GM18873 (cell line): ENCODE measurements at regions not wholly inside any gene's neighbourhood (a gene's known extent, or its start where the extent isn't known, plus 50 kb on each side); places are given as distances from the start of the nearest gene placed in this dataset.

Experiments
- ATAC-seq: cut with Tn5 transposase; IDR thresholded peaks from one replicate; pipeline ENCODE4 v1.9.1; 2021; ENCODE audit warnings: mild to moderate bottlenecking, moderate library complexity, moderate number of reproducible peaks; ENCODE audit not compliant: unreplicated experiment, low FRiP score

DNA sequence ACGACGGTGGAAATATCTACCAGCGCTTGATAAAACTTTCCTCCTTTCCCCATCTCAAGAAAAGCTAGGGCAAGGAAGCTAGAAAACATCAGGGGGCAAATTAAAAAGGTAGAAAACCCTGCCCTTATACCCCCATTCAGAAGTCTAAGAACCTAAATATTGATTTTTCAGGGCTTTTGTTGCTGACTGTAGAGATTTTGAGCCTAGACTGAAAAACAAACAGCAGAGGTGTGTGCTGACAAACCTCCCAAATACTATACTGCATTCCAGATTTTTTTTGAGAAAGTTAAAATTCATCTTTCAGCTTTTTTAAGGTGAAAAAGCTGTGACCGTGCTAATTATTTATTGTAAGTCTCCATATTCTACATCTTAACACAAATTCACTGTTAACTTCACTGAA, 478.3 kb upstream of the SOX5 start:
- no peak for ATAC-seq

DNA sequence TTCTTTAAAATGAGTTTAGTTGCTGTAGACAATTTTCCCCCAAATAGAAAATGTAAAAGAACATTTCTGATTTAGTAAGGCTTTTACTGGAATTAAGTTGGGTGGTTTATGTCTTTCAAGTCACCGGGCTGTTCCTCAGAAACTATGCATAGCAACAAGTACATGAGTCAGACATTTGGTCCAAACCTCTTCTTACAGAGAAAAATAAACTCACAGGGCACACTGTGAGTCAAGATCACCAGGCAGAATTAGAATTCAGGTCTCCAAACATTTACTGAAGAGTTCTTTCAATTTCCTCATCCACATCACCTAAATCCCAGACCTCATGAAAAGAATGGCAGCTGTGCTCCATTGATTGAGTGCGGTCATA, 476.1 kb upstream of the SOX5 start:
- no peak for ATAC-seq

DNA sequence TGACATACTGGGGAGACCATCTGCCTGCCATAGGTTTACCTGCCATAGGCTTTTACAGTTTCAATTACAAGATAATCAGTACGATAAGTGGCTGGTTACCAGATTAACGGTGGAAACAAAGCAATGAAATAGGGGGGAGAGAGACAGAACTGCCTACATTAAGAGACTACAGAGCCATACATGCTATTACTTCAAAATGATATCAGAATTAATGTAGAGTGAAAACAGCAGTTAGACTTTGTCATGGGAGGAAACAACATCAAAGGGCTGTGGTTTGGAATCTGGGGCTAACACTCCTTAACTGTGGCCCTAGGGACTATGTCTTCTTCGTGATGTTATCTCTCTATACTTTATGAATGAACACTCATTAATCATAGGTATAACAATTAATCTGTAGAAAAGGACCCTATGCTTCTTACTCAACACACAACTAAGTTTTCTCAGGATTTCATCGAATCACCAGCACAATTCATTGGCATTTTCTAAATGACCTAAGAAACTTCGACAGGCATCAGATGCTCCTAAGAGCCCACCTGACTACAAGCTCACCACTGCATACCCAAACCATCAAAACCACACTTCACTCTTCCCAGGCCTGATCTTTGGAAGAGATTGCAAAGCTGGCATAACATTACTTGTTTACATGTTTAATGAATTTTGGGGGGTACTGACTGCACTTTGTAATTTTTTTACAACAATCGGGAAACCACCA, 475.6 kb upstream of the SOX5 start:
- ATAC-seq = no peak

DNA sequence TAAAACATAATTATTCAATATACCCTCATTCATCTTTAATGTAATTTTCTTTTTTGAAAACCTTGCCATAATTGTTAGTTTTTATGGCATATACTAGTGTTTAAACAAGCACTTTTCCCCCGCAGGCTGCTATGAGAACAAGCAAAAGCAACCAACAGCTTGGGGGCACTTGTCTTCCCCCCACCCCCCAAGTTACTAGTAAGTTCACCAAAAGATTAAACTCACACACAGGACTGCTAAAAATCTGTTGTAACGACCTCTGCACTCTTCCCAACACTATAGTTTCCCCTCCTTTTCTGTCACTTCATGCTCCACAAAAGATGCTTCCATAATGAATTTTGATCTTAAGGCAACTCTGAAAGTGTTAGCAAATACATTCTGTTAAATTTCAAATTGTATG, 474.9 kb upstream of the SOX5 start:
- no peak for ATAC-seq

DNA sequence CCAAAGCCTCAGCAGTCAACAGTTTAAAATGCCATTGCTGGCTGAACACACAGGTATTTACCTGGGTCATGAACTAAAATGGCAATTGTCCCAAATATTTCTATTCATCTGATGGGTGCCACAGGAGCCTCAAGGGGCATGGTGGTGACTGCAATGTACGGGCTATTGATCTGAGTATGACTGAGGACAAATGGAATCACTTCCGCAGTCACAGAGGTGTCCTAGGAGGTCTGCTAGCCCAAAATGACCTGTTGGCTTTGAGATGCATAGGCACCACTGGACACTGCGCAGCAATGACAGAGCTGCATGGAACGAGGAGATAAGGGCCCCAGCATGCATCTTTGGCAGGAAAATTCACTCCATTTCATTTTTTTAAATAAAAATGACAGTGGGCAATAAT, 474.1 kb upstream of the SOX5 start:
- ATAC-seq = no peak

DNA sequence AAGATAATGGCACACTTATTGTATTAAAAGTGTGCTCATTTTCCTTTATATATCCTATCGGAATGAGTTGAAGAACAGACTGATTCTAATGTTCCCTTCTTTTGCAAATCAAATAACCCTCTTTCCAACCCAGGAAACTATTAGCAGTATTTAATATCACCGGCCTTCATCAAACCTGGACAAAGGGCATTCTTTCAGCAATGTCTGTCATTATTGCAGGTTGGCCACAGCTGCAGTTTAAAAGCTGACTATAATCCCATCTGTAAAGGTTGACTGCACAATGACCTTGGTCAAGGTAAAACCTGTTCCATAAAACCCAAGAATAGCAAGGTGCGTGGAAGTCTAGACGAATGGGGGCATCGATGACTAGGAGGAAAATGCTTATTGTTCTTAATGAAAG, 472.3 kb upstream of the SOX5 start:
- ATAC-seq = no peak

DNA sequence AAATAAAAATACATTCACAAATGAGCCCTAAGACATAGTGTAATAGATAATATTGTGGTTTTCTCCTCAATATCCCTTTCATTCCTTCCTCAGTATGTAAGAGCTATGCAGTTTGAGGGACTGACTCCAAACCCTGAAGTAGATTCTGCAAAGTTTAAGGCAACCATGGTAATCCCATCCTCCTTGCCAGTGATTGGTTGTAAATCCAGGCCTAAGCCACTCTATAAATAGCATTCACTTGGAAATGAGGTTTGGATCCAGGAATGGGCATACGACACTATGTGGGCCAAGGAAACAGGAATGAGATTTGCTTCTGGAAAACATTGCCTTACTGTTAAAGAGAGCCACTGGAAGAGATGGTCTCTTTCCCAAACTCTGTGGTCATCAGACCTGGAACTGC, 468.7 kb upstream of the SOX5 start:
- ATAC-seq = no peak

DNA sequence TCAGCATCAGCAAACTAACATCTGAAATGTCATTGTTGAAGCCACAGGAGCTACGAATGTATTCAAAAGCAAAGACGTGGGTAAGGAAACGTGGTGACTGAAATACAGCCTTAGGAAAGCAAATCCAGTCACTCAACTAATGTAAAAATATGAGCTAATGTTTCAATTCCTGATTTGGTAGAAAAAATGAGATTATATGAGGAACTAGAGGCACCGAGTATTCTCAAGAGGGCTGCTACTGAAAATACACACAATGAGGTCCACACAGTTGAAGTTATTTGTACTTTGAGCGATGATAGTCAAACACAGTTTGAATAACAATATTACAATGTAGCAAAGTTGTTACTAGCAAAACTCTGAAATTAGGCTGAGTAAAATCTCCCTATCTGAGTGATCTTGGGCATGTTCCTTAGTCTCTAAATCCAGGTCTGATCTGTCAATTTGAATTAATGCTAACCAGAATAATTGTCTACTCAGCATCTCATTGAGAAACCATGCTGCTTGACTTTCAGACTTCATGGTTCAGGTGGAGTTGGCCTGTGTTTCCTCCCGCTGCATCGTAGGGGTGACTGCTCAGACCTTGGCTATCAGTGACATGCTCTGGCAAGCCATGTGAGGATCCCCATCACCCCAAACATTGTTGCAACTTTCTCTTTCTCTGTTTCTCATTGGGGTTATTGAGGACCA, 467.1 kb upstream of the SOX5 start:
- ATAC-seq = no peak

DNA sequence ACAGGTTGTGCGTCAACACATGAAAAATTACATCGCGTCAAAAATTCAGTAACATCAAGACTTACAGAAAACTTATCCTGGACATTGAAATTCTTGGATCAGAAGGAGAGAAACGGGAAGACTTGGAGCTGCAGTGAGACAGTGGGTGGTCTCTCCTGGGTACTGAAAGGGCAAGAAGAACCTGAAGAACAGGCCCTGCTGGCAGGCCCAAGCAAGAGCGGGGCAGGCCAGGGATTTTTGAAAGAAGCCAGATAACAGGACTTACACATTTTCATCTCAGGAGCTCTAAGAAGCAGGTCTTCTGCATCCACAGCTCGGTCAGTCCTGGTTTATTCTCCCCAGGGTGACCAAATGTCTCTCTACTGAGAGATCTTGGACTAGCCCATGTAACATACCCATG, 466.5 kb upstream of the SOX5 start:
- no peak for ATAC-seq

DNA sequence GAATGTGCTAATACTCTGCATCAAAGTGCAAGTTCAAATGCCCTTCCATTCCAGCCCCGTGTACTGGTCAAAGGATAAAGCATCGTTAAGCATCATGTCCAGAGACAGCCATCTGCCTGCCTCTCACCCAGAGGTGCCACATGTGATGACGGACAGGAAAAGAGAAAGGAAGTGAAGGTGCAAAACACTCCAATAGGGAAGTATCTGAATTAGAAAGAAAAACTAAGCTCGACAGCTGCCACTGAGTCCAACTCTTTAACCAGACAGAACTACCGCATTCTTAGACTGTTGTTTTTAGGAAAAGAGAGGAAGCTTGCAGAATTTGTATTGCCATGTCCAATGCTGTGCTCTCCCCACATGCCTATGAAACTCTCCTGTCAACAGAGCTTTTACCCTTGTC, 465.0 kb upstream of the SOX5 start:
- no peak for ATAC-seq

DNA sequence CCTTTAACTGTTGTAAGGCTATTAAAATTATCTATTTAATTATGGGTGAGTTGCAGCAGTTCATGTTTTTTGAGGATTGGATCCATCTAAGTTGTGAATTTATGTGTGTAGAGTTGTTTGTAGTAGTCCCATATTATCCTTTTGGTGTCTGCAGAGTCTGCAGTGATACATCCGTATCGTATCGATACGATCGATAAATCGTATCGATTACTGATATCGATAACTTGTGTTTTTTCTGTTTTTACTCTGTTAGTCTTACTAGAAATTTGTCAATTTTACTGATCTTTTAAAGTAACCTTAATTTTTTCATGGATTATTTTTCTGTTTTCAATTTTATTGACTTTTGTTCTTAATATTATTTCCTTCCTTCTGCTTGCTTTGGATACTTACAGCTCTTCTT, 462.5 kb upstream of the SOX5 start:
- ATAC-seq = no peak

DNA sequence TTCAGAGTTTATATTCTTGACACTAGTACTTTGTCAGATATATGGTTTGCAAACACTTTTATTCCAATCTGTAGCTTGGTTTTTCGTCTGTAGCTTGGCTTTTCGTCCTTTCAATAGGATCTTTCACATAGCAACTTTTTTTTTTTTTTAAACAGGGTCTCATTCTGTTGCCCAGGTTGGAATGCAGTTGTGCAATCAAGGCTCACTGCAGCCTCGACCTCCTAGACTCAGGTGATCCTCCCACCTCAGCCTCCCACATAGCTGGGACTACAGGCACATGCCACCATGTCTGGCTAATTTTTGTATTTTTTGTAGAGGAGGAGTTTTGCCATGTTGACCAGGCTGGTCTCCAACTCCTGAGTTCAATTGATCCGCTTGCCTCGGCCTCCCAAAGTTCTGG, 460.4 kb upstream of the SOX5 start:
- no peak for ATAC-seq

DNA sequence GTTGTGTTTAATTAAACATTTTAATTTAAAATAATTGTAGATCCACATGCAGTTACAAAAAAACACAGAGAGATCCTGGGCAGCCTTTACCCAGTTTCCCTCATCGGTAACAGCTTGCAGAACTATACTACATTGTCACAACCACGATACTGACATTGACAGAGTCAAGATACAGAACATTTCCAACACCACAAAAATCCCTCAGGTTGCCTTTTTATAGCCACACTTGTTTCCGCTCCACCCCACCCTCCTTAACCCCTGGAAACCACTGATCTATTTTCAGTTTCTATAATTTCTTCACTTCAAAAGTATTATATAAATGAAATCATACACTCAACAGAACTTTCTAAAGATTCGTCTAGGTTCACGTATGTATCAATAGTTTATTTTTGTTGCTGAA, 458.8 kb upstream of the SOX5 start:
- ATAC-seq = no peak

DNA sequence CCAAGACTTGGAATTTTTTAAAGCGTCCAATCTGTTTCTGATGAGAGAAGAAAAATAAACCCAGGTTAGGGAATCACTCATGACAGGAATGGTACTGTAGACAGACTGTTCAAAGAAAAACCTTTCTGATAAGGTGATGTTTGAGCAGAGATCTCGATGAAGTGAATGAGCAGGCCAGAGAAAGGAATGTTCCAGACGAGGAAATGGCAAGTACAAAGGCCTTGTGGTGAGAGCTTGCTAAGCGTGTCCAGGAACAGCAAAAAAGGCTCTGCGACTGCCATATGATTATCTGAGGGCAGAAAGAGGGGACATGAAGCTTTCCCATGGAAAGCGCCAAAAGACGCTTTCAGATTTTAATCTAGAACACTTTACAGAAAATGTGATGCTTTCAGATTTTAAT, 458.4 kb upstream of the SOX5 start:
- no peak for ATAC-seq

DNA sequence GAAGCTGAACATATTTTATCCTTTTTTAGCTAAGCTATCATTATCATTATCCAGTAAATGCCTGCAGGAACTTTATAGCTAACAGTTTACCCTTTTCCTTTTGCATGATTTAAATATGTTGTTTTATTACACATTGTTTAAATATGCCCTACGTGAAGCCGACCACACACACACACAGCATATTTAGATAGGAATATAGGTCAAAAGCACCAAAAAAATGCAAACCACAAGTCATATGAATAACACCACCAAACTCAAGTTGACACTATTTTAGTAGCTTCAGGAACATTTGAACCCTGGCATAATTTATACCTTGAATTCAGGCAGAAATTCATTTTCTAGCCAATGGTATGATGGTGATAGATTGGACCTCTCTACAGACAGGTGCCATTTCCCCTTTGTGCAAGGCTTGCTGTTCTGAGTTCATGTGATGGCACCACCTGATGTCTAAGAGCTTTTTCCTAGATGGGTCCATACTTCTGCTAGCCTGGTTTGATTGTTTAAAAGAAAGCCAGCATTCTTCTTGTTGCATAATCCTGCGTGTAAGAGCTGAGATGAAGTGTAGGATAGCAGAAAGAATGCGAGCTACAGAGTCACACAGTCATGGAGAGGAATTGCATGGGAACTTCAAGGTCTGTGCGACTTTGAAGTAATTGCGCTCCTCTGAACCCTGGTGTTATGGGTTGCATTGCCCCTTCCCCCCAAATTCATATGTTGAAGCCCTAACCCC, 454.8 kb upstream of the SOX5 start:
- no peak for ATAC-seq

DNA sequence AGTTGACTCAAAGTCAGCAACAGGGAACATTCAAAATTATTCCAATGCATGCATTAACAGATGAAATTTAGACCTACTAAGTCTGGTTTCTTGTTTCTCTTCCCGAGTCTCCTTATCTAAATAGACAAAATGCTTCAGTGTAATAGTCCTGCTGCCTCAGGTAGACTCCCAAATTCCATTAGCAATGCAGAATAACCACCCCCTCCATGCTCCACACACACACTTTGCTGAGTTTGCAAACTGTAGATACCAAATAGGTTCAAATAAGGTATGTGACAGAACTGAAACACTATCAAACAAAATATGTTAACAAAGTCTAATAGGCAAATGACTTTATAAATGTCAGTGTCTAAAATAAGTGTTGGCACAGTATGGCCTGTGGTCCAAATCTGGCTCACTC, 451.1 kb upstream of the SOX5 start:
- no peak for ATAC-seq

DNA sequence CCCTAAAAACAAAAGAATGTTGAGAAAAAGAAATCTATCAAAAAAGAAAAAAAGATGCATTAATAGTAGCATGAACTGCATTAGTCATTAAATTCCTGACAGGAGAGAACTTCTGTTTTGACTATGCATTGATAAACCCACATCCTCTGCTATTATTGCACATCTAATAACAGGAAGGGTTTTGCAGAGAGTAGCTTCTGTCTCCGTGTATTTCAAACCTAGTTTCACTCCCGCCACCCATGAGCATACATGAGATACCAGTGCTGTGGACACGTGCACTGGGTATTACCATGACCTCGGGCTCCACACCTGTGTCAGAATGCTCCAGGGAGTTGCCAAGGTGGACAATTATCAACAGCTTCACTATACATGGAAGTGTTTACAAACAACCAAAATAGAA, 449.1 kb upstream of the SOX5 start:
- ATAC-seq = peak; percentile 79

DNA sequence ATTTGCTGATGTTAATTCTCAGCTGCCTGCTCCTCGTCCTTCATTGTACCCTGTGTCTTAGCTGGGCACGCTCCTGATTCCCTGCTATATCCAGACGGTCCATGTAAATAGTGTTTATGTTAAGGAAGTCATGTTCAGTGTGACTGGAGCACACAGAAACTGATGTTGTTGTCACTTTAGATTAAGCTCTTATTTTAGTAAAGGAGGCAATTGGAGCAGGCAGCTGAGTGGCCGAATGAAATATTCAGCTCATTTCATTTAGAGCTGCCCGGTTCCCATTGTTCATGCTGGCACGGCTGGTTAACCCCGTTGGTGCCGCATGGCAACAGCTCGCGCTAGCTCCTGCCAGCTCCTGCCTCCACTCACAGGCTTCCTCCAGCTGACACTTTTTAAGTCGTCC, 446.8 kb upstream of the SOX5 start:
- ATAC-seq = no peak

DNA sequence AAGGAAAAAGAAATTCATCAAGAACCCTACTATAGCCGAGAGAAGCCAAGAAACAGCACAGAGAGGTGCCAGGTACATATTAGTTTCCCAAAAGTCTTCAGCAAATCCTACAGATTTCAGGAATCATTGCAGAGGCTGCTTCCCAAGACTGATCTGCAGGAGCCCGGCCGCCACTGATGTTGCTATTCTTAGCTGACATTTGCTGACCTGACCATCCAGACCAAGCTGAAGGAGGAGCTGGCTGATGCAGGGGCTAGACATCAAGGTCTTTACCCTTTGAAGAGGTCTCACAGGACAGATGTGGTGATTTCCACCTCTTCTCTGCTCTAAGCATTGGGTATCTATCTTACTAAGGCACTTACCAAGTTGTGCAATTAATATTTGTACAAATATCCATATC, 444.8 kb upstream of the SOX5 start:
- no peak for ATAC-seq

DNA sequence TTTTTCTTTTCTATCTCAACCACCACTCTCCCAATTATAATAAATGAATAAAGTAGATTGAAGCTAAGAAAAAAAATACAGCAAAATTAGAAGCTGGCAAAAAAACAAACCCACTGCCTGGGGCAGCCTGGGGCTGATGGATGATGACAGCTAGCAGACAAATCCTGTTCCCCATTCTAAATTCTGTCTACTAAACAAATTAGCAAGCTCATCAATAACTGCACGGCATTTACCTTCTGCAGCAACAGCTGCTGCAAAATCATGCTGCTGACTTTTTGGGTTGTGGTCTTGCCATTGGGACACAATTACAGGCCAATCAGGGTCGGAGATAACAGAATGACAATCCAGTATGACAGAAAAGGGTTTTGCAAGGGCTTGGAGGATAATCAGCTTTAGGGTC, 443.6 kb upstream of the SOX5 start:
- ATAC-seq = no peak

DNA sequence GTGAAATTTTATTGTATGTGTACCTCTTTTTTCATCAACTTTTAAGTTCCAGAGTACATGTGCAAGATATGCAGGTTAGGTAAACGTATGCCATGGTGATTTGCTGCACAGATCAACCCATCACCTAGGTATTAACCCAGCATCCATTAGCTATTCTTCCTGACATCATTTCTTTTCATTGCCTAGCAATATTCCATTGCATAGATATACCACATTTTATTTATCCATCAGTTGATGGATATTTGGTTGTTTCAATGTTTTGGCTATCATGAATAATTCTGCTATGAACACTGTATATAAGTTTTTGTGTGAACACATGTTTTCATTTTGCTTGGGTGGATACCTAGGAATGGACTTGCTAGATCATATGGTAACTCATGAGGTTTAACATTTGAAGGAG, 439.9 kb upstream of the SOX5 start:
- no peak for ATAC-seq

DNA sequence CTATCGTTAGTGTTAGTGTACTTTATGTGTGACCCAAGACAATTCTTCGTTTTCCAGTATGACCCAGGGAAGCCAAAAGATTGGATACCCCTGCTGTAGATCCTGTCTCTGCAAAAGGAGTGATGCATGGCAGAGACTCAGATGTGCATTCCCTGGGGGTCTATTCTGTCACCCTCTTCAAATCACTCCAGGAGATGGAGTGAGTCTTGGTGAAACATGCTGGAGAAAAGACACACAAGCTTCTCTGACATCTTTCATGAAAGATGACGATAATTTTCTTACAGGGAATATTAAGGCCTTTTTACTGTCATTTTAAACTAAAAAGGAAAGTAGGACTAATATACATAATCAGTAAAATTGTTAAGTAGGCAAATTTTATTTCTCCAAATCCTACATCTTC, 437.9 kb upstream of the SOX5 start:
- no peak for ATAC-seq
